Stomach (tissue), 8 donors: ENCODE measurements at regions not wholly inside any gene's neighbourhood (a gene's known extent, or its start where the extent isn't known, plus 50 kb on each side); places are given as distances from the start of the nearest gene placed in this dataset.
A peak's percentile ranks its signal among the peaks of the same experiment; 100 is the strongest.

Experiments
- DNase-seq, 2 donors: peaks; one replicate each; pipeline versions ENCODE4 v3.0.0 to v3.0.0-alpha.2; 2013 to 2019
- H3K27ac ChIP-seq, 5 donors: fragments of 200-600 bp in 4 of 5; sonication (generic) in 4 of 5; one replicate each; pipeline ENCODE4 v1.5.1; 2013 to 2019; ENCODE audit warnings: mild to moderate bottlenecking in 1 of 5, moderate library complexity in 1 of 5
- H3K27me3 ChIP-seq, 3 donors: fragments of 200-600 bp; sonication (generic); one replicate each; pipeline ENCODE4 v1.5.1; 2017 to 2019; ENCODE audit warnings: mixed run types in 1 of 3
- H3K36me3 ChIP-seq, 4 donors: fragments of 200-600 bp; sonication (generic); 1 replicate in 3 of 4; 2 replicates in 1 of 4; pipeline ENCODE4 v1.5.1; 2016 to 2019
- H3K4me1 ChIP-seq, 4 donors: fragments of 200-600 bp; sonication (generic); one replicate each; pipeline ENCODE4 v1.5.1; 2016 to 2019
- H3K4me3 ChIP-seq, 4 donors: fragments of 200-600 bp; sonication (generic) in 3 of 4; one replicate each; pipeline ENCODE4 v1.5.1; 2016 to 2019; ENCODE audit warnings: mild to moderate bottlenecking in 1 of 4
- H3K9me3 ChIP-seq, 4 donors: fragments of 200-600 bp; sonication (generic); one replicate each; pipeline ENCODE4 v1.5.1; 2016 to 2019
- EP300 ChIP-seq: sonication (generic); formaldehyde crosslinking; IDR thresholded peaks from one replicate; pipeline ENCODE4 v1.6.1; 2017; ENCODE audit warnings: antibody characterized with exemption
- POLR2A ChIP-seq, 4 donors: fragments of 450-650 bp; IDR thresholded peaks; one replicate each; pipeline ENCODE4 v1.6.1; 2016; ENCODE audit warnings: antibody characterized with exemption in 4 of 4, control low read depth in 2 of 4, mild to moderate bottlenecking in 1 of 4, moderate library complexity in 1 of 4
- POLR2AphosphoS5 ChIP-seq, 3 donors: sonication (generic); formaldehyde crosslinking; IDR thresholded peaks; one replicate each; pipeline ENCODE4 v1.6.1; 2016; ENCODE audit warnings: antibody characterized with exemption in 3 of 3
- WGBS, 5 donors: extraction: QIAGEN DNeasy Blood & Tissue Kit in 3 of 5; methylation state at CpG; one replicate each; pipeline versions ENCODE4 v1.1.5 to v1.1.7; 2013 to 2018; 5-methylcytosine and 5-hydroxymethylcytosine counted together
- intact Hi-C: fragments of 100-400 bp; cut with DNase I; formaldehyde crosslinking; loops from one replicate; pipeline ENCODE4 v1.15.1; 2023; ENCODE audit warnings: low total_unique reads
- TF ChIP-seq, protein P1 (sequence below), 7 experiments: fragments of 450-650 bp in 4 of 7; fragments of 200-600 bp in 3 of 7; sonication (generic) in 3 of 7; IDR thresholded peaks; one replicate each; pipeline ENCODE4 v1.5.1; 2016 to 2019; ENCODE audit warnings: antibody characterized with exemption in 7 of 7, control low read depth in 2 of 7, mild to moderate bottlenecking in 1 of 7
- donor health status: healthy with polysubstance abuse.
- donor health status: Bipolar disorder and iron deficiency.
- donor health status: healthy.

GRCh38 chr4:22238742-22239141 lies 277.1 kb downstream of the ADGRA3 start:
- intact Hi-C loops = no loop called here
- H3K4me3 ChIP-seq = peak overlapping the region in 1 of 4 donors; percentile 36
- H3K27me3 ChIP-seq = no peaks in the 10 kb centered on the region
- no peaks in the 10 kb centered on the region for H3K36me3 ChIP-seq
- peaks cover 0 to 6% (median 2%) of the 10 kb centered on the region in 4 donors for H3K9me3 ChIP-seq
- DNase-seq = no peak
- WGBS, 5 donors = 37 to 58% (median 45%) methylated on average over 5 of the region's 5 CpGs
- no peak overlapping the region for H3K27ac ChIP-seq
- TF ChIP-seq EP300 (no peak), POLR2AphosphoS5 (IDR thresholded peaks at IDR 0.05) (no peak), POLR2A (IDR thresholded peaks at IDR 0.05) (no peak)
- TF ChIP-seq, protein P1, sequence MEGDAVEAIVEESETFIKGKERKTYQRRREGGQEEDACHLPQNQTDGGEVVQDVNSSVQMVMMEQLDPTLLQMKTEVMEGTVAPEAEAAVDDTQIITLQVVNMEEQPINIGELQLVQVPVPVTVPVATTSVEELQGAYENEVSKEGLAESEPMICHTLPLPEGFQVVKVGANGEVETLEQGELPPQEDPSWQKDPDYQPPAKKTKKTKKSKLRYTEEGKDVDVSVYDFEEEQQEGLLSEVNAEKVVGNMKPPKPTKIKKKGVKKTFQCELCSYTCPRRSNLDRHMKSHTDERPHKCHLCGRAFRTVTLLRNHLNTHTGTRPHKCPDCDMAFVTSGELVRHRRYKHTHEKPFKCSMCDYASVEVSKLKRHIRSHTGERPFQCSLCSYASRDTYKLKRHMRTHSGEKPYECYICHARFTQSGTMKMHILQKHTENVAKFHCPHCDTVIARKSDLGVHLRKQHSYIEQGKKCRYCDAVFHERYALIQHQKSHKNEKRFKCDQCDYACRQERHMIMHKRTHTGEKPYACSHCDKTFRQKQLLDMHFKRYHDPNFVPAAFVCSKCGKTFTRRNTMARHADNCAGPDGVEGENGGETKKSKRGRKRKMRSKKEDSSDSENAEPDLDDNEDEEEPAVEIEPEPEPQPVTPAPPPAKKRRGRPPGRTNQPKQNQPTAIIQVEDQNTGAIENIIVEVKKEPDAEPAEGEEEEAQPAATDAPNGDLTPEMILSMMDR (IDR thresholded peaks at IDR 0.05) = no peak
- no peaks in the 10 kb centered on the region for H3K4me1 ChIP-seq

DNA sequence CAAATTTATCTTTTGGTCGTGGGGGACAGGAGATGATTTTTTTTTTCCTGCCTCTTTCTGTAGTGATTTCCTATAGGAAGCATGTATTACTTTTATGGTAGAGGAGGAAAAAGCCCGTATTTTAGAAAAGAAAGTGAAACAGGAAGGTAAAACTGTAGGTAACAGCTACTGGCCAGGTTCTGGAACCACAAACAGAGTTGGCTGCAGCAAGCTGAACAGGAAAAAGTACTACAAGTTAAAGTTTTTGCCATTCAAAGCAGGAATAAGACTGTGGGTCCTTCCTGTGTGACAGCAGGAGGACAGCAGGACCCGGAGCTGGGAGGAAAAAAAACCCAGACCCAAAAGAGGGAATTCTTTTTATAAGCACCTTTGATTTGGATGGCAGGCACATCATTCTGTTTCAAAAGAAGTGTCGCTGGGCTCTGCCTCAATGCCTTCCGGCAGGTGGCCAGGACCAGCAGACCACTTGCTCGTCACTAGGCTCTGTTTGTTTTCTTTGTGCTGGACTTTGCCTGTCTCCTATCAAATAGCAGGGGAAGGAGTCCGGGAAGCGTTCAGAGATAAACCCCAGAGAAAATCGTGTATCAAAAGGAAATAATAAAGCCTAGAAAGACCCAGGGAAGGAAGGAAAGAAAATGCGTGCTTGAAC lies 277.9 kb downstream of the ADGRA3 start:
- intact Hi-C loops = no loop called here
- Histone ChIP-seq H3K36me3 (no peaks in the 10 kb centered on the region), H3K27me3 (no peaks in the 10 kb centered on the region), H3K9me3 (peaks cover 0 to 6% (median 2%) of the 10 kb centered on the region in 4 donors), H3K4me1 (no peaks in the 10 kb centered on the region), H3K4me3 (peak overlapping the region in 3 of 4 donors; percentile 12 to 36 (median 21)), H3K27ac (peak overlapping the region in 2 of 5 donors; percentile 16 to 73)
- TF ChIP-seq, protein P1 (IDR thresholded peaks at IDR 0.05) = no peak
- TF ChIP-seq POLR2AphosphoS5 (IDR thresholded peaks at IDR 0.05) (no peak), EP300 (no peak), POLR2A (IDR thresholded peaks at IDR 0.05) (no peak)
- WGBS, 5 donors = 17 to 39% (median 22%) methylated on average over 10 of the region's 10 CpGs
- peak in 1 of 2 donors; percentile 28 for DNase-seq

DNA sequence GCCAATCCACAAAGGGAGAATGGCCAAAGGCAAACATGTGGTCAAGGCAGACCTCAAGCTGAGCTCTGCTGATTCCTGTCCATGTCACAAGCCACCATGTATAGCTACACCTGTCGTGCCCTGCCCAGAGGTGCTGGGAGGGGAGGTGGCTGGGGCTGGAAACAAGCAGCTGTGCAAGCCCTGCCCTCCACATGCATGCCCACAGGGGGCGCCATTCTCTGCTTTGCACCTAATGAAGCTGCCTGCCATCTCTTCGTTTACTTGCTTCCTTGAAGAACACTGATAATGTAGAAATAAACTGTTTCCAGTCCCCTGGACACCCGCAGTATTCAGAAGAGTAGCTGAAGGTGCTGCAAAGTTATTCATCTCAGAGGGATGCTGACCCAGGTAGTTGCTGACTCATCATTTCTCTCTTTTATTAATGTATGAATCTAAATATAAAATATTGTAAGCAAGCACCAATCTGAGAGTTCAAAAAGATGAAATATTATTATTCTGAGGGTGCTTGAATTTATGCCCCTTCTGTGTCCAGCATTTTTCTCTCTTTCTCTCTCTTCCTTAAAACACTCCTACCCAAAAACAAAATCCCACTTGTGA lies 278.6 kb downstream of the ADGRA3 start:
- intact Hi-C loops = no loop called here
- H3K36me3 ChIP-seq = no peaks in the 10 kb centered on the region
- peaks cover 0 to 6% (median 2%) of the 10 kb centered on the region in 4 donors for H3K9me3 ChIP-seq
- TF ChIP-seq POLR2A (IDR thresholded peaks at IDR 0.05) = no peak
- TF ChIP-seq EP300 = no peak
- TF ChIP-seq POLR2AphosphoS5 (IDR thresholded peaks at IDR 0.05) = no peak
- TF ChIP-seq, protein P1 (IDR thresholded peaks at IDR 0.05) = peak in 2 of 7 experiments; percentile 35 to 38
- H3K4me3 ChIP-seq = peak overlapping the region in 3 of 4 donors; percentile 12 to 36 (median 21)
- peak; percentile 27 to 68 for DNase-seq
- WGBS, 5 donors = 13 to 21% (median 18%) methylated on average over 4 of the region's 4 CpGs
- H3K27me3 ChIP-seq = no peaks in the 10 kb centered on the region
- H3K27ac ChIP-seq = no peak overlapping the region
- no peaks in the 10 kb centered on the region for H3K4me1 ChIP-seq

GRCh38 chr4:22235698-22236097 lies 280.2 kb downstream of the ADGRA3 start:
- Histone ChIP-seq H3K27me3 (no peaks in the 10 kb centered on the region), H3K36me3 (no peaks in the 10 kb centered on the region), H3K4me3 (no peak overlapping the region), H3K27ac (no peak overlapping the region), H3K4me1 (no peaks in the 10 kb centered on the region), H3K9me3 (peaks cover 0 to 6% (median 0%) of the 10 kb centered on the region in 4 donors)
- intact Hi-C loops = no loop called here
- 58 to 68% (median 66%) methylated on average over 7 of the region's 7 CpGs for WGBS, 5 donors
- TF ChIP-seq EP300 (no peak), POLR2AphosphoS5 (IDR thresholded peaks at IDR 0.05) (no peak), POLR2A (IDR thresholded peaks at IDR 0.05) (no peak)
- TF ChIP-seq, protein P1 (IDR thresholded peaks at IDR 0.05) = no peak
- DNase-seq = no peak
